ENCODE measurements at regions not wholly inside any gene's neighbourhood (a gene's known extent, or its start where the extent isn't known, plus 50 kb on each side); places are given as distances from the start of the nearest gene placed in this dataset.

- TF ChIP-seq CTCF (IDR thresholded peaks at IDR 0.05), result no peak
- TF ChIP-seq POLR2A (IDR thresholded peaks at IDR 0.05), result no peak
These were observed 198.9 kb upstream of the GEMIN8 start for GRCh38 chrX:14228611-14229010.
